OCI-LY3 (cell line): ENCODE measurements at regions not wholly inside any gene's neighbourhood (a gene's known extent, or its start where the extent isn't known, plus 50 kb on each side); places are given as distances from the start of the nearest gene placed in this dataset.
A peak's percentile ranks its signal among the peaks of the same experiment; 100 is the strongest.

ENCODE experiments used
- EZH2phosphoT487 ChIP-seq: fragments of 200-600 bp; shearing (Covaris generic); IDR thresholded peaks from 2 replicates; pipeline ENCODE4 v1.6.1; 2018; ENCODE audit warnings: antibody characterized with exemption, mixed run types, low read depth
- TF ChIP-seq, protein P1 (sequence below): fragments of 200-600, 300-600 bp; sonication (generic); IDR thresholded peaks from 2 replicates; pipeline ENCODE4 v1.5.1; 2014; ENCODE audit warnings: antibody characterized with exemption, low read length, low read depth

GRCh38 chr2:136253288-136254004 is 135.5 kb upstream of the CXCR4 start:
- no peak for TF ChIP-seq EZH2phosphoT487
- TF ChIP-seq, protein P1, sequence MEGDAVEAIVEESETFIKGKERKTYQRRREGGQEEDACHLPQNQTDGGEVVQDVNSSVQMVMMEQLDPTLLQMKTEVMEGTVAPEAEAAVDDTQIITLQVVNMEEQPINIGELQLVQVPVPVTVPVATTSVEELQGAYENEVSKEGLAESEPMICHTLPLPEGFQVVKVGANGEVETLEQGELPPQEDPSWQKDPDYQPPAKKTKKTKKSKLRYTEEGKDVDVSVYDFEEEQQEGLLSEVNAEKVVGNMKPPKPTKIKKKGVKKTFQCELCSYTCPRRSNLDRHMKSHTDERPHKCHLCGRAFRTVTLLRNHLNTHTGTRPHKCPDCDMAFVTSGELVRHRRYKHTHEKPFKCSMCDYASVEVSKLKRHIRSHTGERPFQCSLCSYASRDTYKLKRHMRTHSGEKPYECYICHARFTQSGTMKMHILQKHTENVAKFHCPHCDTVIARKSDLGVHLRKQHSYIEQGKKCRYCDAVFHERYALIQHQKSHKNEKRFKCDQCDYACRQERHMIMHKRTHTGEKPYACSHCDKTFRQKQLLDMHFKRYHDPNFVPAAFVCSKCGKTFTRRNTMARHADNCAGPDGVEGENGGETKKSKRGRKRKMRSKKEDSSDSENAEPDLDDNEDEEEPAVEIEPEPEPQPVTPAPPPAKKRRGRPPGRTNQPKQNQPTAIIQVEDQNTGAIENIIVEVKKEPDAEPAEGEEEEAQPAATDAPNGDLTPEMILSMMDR: peak; percentile 8; the same call in 1 of the 2 replicates
